Cardiac fibroblast (primary cell): ENCODE measurements at regions not wholly inside any gene's neighbourhood (a gene's known extent, or its start where the extent isn't known, plus 50 kb on each side); places are given as distances from the start of the nearest gene placed in this dataset.
"Not testable (repeated sequence)": the region's sequence is repeated elsewhere in the genome, so short reads cannot be mapped to it uniquely, and the experiment has no call there.

Experiments used
- DNase-seq, 2 donors: peaks; one replicate each; pipeline versions ENCODE4 v3.0.0 to v3.0.0-alpha.2; 2010; ENCODE audit warnings: low read depth in 2 of 2
- H3K4me3 ChIP-seq, 2 donors: replicated peaks in 1 of 2; 1 replicate in 1 of 2; 2 replicates in 1 of 2; pipeline ENCODE4 v1.5.1; 2011; ENCODE audit warnings: low read depth in 2 of 2, low read length in 2 of 2, mild to moderate bottlenecking in 2 of 2, moderate library complexity in 1 of 2
- TF ChIP-seq, protein P1 (sequence below): IDR thresholded peaks from one replicate; pipeline ENCODE4 v1.5.1; 2011; ENCODE audit warnings: low read depth, mild to moderate bottlenecking, low read length, inconsistent platforms

DNA sequence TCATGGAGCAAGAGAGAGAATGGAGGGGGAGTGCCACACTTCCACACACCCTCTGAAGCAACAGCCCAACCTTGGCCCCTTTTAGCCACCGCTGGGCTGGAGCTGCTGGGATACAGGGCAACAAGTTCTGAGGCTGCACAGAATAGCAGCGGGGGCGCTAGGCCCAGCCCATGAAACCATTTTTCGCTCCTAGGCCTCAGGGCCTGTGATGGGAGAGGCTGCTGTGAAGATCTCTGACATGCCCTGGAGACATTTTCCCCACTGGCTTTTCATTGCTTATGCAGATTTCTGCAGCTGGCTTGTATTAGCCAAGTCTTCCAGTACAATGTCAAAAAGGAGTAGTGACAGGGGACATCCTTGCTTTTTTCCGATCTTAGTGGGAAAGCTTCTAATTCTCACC is 202.3 kb upstream of the B3GALT2 start:
- no peak for DNase-seq
- TF ChIP-seq, protein P1, sequence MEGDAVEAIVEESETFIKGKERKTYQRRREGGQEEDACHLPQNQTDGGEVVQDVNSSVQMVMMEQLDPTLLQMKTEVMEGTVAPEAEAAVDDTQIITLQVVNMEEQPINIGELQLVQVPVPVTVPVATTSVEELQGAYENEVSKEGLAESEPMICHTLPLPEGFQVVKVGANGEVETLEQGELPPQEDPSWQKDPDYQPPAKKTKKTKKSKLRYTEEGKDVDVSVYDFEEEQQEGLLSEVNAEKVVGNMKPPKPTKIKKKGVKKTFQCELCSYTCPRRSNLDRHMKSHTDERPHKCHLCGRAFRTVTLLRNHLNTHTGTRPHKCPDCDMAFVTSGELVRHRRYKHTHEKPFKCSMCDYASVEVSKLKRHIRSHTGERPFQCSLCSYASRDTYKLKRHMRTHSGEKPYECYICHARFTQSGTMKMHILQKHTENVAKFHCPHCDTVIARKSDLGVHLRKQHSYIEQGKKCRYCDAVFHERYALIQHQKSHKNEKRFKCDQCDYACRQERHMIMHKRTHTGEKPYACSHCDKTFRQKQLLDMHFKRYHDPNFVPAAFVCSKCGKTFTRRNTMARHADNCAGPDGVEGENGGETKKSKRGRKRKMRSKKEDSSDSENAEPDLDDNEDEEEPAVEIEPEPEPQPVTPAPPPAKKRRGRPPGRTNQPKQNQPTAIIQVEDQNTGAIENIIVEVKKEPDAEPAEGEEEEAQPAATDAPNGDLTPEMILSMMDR: no peak
- H3K4me3 ChIP-seq: no peak overlapping the region

DNA sequence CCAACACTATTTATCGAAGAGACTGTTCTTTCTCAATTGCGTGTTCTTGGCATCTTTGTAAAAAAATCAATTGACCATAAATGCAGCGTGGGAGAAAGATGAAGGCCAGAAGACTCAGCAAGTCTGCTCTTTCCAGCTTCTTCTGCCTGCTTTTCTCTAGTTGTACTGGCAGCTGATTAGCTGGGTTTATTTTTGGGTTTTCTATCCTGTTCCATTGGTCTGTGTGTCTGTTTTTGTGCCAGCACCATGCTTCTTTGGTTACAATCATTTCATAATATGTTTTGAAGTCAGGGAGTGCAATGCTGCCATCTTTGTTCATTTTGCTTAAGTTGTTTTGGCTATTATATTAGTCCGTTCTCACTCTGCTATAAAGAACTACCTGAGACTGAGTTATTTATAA is 201.8 kb upstream of the B3GALT2 start:
- DNase-seq: no peak
- TF ChIP-seq, protein P1: no peak

DNA sequence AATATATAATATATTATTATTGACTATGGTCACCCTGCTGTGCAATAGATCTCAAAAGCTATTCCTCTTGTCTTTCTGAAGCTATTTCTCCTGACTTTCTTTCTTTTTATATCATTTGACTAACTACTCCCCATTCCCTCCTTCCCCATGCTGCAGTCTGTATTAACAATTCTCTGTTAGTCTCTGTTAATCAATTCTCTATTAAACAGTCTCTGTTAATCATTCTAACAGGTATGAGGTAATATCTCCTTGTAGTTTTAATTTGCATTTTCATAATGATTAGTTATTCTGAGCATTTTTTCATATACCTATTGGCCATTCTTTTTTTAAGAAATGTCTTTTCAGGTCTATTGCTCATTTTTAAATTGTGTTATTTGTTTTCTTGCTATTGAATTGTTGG is 201.0 kb upstream of the B3GALT2 start:
- no peak for DNase-seq
- no peak overlapping the region for H3K4me3 ChIP-seq
- TF ChIP-seq, protein P1: no peak

More for the DNA sequence above, 201.8 kb upstream of the B3GALT2 start:
- no peak overlapping the region for H3K4me3 ChIP-seq

DNA sequence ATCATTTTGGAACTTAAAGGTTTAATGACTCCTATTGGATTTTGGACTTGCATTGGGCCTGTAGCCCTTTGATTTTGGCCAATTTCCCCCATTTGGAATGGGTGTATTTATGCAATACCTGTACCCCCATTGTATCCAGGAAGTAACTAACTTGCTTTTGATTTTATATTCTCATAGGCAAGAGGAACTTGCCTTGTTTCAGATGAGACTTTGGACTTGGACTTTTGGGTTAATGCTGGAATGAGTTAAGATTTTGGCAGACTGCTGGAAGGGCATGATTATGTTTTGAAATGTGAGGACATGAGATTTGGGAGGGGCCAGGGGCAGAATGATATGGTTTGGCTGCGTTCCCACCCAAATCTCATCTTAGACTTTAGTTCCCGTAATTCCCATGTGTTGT is 192.0 kb upstream of the B3GALT2 start:
- not testable (repeated sequence) for DNase-seq, H3K4me3 ChIP-seq

DNA sequence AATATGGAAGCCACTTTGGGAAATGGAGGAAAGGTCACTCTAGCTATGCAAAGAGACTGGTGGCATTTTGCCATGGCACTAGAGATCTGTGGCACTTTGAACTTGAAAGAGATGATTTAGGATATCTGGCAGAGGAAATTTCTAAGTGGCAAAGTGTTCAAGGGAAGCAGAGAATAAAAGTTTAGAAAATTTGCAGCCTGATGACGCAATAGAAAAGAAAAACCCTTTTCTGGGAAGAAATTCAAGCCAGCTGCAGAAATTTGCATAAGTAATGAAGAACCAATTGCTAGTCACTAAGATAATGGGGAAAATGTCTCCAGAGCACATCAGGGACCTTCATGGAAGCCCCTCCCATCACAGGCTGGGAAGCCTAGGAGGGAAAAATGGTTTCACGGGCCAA is 191.1 kb upstream of the B3GALT2 start:
- TF ChIP-seq, protein P1: no peak
- H3K4me3 ChIP-seq: no peak overlapping the region
- DNase-seq: no peak

DNA sequence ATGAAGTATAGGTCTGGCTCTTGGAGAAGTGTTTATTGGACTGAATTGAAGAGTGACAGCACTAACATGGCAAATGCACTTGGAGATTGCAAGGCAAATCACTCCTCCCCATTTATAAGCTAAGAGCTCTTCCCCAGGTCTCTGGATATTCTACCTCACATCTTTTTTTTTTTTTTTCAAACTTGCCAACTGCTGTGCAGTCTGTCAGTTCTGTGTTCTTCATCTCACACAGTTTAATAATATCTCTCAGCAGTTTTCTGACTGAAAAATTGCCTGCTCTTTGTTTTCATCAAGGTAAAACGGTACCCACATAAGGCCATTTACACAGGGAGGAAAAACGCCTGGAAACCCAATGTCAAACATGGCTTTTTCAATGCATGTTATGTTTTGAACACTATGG is 186.1 kb upstream of the B3GALT2 start:
- TF ChIP-seq, protein P1: no peak
- DNase-seq: no peak
- no peak overlapping the region for H3K4me3 ChIP-seq

DNA sequence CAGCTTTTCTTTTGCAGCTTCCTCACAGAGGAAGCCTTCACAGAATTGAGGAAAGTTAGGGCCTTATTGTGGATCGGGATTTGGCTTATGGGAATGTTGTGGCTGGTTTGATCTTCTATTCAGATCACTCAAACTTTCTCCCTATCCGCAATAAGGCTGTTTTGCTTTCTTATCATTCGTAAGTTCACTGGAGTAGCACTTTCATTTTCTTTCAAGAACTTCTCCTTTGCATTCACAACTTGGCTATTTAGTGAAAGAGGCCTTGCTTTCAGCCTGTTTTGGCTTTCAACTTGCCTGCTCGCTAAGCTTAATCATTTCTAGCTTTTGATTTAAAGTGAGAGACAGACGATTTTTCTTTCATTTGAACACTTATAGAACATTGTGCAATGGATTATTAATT is 181.9 kb upstream of the B3GALT2 start:
- H3K4me3 ChIP-seq: no peak overlapping the region
- TF ChIP-seq, protein P1: no peak
- DNase-seq: peak in 1 of 2 donors; percentile 13
